GM20000 (cell line): ENCODE measurements at regions not wholly inside any gene's neighbourhood (a gene's known extent, or its start where the extent isn't known, plus 50 kb on each side); places are given as distances from the start of the nearest gene placed in this dataset.

Source experiments
- DNase-seq: peaks from one replicate; pipeline ENCODE4 v3.0.0; 2012; ENCODE audit warnings: low spot score
- CTCF ChIP-seq: IDR thresholded peaks from 2 replicates; pipeline ENCODE4 v1.5.1; 2012; ENCODE audit warnings: mild to moderate bottlenecking, control low read depth; ENCODE audit errors: extremely low read depth, missing control alignments

- no peak for DNase-seq
Observed at GRCh38 chr20:10875653-10876052, 201.9 kb upstream of the JAG1 start.

GRCh38 chr20:10876558-10876957 is 202.8 kb upstream of the JAG1 start:
- no peak for TF ChIP-seq CTCF
- DNase-seq: no peak

More at GRCh38 chr20:10875653-10876052, 201.9 kb upstream of the JAG1 start:
- no peak for TF ChIP-seq CTCF

GRCh38 chr20:10877342-10877741 is 203.5 kb upstream of the JAG1 start:
- no peak for DNase-seq
- no peak for TF ChIP-seq CTCF

GRCh38 chr20:10883166-10883565 is 209.4 kb upstream of the JAG1 start:
- no peak for DNase-seq
- TF ChIP-seq CTCF: no peak

- no peak for DNase-seq
- TF ChIP-seq CTCF: no peak
Observed at GRCh38 chr20:10893321-10893720, 219.5 kb upstream of the JAG1 start.

GRCh38 chr20:10897336-10897735 is 223.5 kb upstream of the JAG1 start:
- no peak for DNase-seq
- TF ChIP-seq CTCF: no peak

- no peak for DNase-seq
- TF ChIP-seq CTCF: no peak
Observed at GRCh38 chr20:10898552-10898951, 224.8 kb upstream of the JAG1 start.
